ENCODE measurements at regions not wholly inside any gene's neighbourhood (a gene's known extent, or its start where the extent isn't known, plus 50 kb on each side); places are given as distances from the start of the nearest gene placed in this dataset.

- TF ChIP-seq POLR2A (IDR thresholded peaks at IDR 0.05) (no peak), CTCF (IDR thresholded peaks at IDR 0.05) (no peak)
Measured at GRCh38 chr5:17400724-17401469, 97.1 kb upstream of the TAF11L2 start.
